ENCODE measurements at regions not wholly inside any gene's neighbourhood (a gene's known extent, or its start where the extent isn't known, plus 50 kb on each side); places are given as distances from the start of the nearest gene placed in this dataset.

DNA sequence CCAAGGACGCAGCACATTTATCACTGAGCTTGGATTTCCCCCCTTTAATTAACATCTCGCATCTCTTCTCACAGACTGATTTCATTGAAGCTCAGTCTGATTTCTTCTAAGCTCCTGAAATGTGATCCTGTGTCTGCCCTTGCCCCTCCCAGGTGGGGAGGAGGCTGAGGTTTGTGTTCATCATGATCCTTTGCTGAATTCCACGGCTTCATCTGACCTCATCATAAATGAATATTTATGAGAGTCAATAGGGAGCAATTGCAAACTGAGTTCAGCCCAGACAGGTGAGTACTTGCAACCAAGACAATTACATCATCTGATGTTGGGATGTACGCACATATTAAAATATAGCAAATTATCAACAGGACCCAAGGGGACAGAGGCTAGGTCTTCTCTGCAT is 72.4 kb downstream of the MAP1LC3B2 start:
- TF ChIP-seq BHLHE40 (IDR thresholded peaks at IDR 0.05; ENCODE audit: borderline replicate concordance) (no peak), CTBP1 (IDR thresholded peaks at IDR 0.05; ENCODE audit: borderline replicate concordance) (no peak), SP1 (IDR thresholded peaks at IDR 0.05) (no peak), SUZ12 (IDR thresholded peaks at IDR 0.05) (no peak), FOXM1 (IDR thresholded peaks at IDR 0.05; ENCODE audit: borderline replicate concordance) (no peak)

Measured in HEK293T (cell line).